K562 (cell line): ENCODE measurements at regions not wholly inside any gene's neighbourhood (a gene's known extent, or its start where the extent isn't known, plus 50 kb on each side); places are given as distances from the start of the nearest gene placed in this dataset.

Source experiments
- ATAC-seq: fragments of 200-7000 bp; cut with Tn5 transposase; 3 replicates; pipeline ENCODE4 v1.9.1; 2020; ENCODE audit warnings: moderate library complexity
- BruUV-seq: library from RNA; stranded (reverse); fragments of 400-500 nt; replicated peaks from 2 replicates; lab custom pipeline; 2021; lab: Mats Ljungman, UMichigan
- CTCF ChIA-PET: fragments of 300-600 bp; formaldehyde crosslinking; extraction: SDS; loops from one replicate; lab custom pipeline; 2021; ENCODE audit warnings: low intra/inter-chr PET ratio; lab: Yijun Ruan, JAX
- POLR2A ChIA-PET: fragments of 300-600, 350-650 bp; sonication (Branson Sonifier 250); formaldehyde crosslinking; extraction: SDS; loops from one replicate; lab custom pipeline; 2021; ENCODE audit warnings: antibody characterized with exemption, inconsistent platforms; lab: Yijun Ruan, JAX
- DNase-seq, 4 experiments: peaks; one replicate each; pipeline versions ENCODE4 v3.0.0 to v3.0.0-alpha.2; 2011 to 2018; ENCODE audit warnings: low spot score in 3 of 4, mixed read lengths in 3 of 4; ENCODE audit errors: extremely low read depth in 1 of 4
- FAIRE-seq: peaks from 2 replicates; lab custom pipeline; 2011; peaks lifted over from hg19 to GRCh38; lab: Jason Lieb, UNC
- H2AFZ ChIP-seq: 2 replicates; pipeline ENCODE4 v1.6.0; 2011; ENCODE audit warnings: low read depth, low read length, control low read depth, inconsistent platforms
- H3K27ac ChIP-seq: fragments of 200-600 bp; 3 replicates; pipeline ENCODE4 v1.8.0; 2011; ENCODE audit warnings: low read depth, mild to moderate bottlenecking, control low read depth, inconsistent platforms, low read length, moderate library complexity, mixed read lengths; ENCODE audit errors: extremely low read depth
- H3K27me3 ChIP-seq, 2 experiments: fragments of 300-600 bp in 1 of 2; 2 replicates in 1 of 2; 3 replicates in 1 of 2; pipeline versions ENCODE4 v1.6.0 to v1.8.0; 2011; ENCODE audit warnings: inconsistent platforms in 2 of 2, low read length in 2 of 2, mild to moderate bottlenecking in 1 of 2, mixed read lengths in 1 of 2, moderate library complexity in 1 of 2; ENCODE audit not compliant: control insufficient read depth in 2 of 2, insufficient read depth in 2 of 2
- H3K36me3 ChIP-seq: fragments of 300-600 bp; 3 replicates; pipeline ENCODE4 v1.8.0; 2011; ENCODE audit warnings: mild to moderate bottlenecking, low read length, inconsistent platforms; ENCODE audit not compliant: control insufficient read depth, insufficient read depth
- H3K4me1 ChIP-seq, 2 experiments: fragments of 200-600 bp in 1 of 2; replicated peaks in 1 of 2; 2 replicates in 1 of 2; 3 replicates in 1 of 2; pipeline versions ENCODE4 v1.5.1 to v1.8.0; 2011; ENCODE audit warnings: inconsistent platforms in 2 of 2, low read length in 2 of 2, mild to moderate bottlenecking in 1 of 2, mixed read lengths in 1 of 2, moderate library complexity in 1 of 2; ENCODE audit not compliant: control insufficient read depth in 2 of 2, insufficient read depth in 2 of 2
- H3K4me2 ChIP-seq: 2 replicates; pipeline ENCODE4 v1.6.1; 2011; ENCODE audit warnings: low read length, control low read depth, inconsistent platforms, mixed read lengths; ENCODE audit not compliant: insufficient read depth
- H3K4me3 ChIP-seq: fragments of 200-600 bp; sonication (generic), shearing (Covaris generic); 2 replicates; pipeline ENCODE4 v1.5.1; 2016; ENCODE audit warnings: control low read depth, inconsistent platforms
- H3K79me2 ChIP-seq: fragments of 200-600 bp; 3 replicates; pipeline ENCODE4 v1.8.0; 2011; ENCODE audit warnings: low read length, inconsistent platforms; ENCODE audit not compliant: control insufficient read depth, insufficient read depth
- H3K9ac ChIP-seq, 2 experiments: 2 replicates each; pipeline versions ENCODE4 v1.6.0 to v1.6.1; 2011; ENCODE audit warnings: low read depth in 2 of 2, low read length in 2 of 2, control low read depth in 1 of 2, inconsistent platforms in 1 of 2, mild to moderate bottlenecking in 1 of 2, mixed read lengths in 1 of 2; ENCODE audit not compliant: insufficient read depth in 1 of 2
- H3K9me1 ChIP-seq: one replicate; pipeline ENCODE4 v1.6.0; 2011; ENCODE audit warnings: inconsistent platforms, mild to moderate bottlenecking, low read length, moderate library complexity; ENCODE audit not compliant: control insufficient read depth, insufficient read depth
- H3K9me3 ChIP-seq: replicated peaks from 2 replicates; pipeline ENCODE4 v1.5.1; 2011; ENCODE audit warnings: low read depth, low read length, inconsistent platforms; ENCODE audit not compliant: control insufficient read depth, insufficient read depth
- H4K20me1 ChIP-seq: replicated peaks from 2 replicates; pipeline ENCODE4 v1.6.1; 2011; ENCODE audit warnings: low read length, inconsistent platforms, mixed read lengths; ENCODE audit not compliant: control insufficient read depth, insufficient read depth
- CTBP1 ChIP-seq: fragments of 450-650 bp; IDR thresholded peaks from 2 replicates; pipeline ENCODE4 v1.6.1; 2016; ENCODE audit warnings: borderline replicate concordance
- DEAF1 ChIP-seq: fragments of 450-650 bp; formaldehyde crosslinking; IDR thresholded peaks from 2 replicates; pipeline ENCODE4 v1.4.0; 2020; ENCODE audit warnings: mild to moderate bottlenecking, moderate library complexity
- NCOA6 ChIP-seq: fragments of 450-650 bp; IDR thresholded peaks from 2 replicates; pipeline ENCODE4 v1.6.1; 2017; ENCODE audit warnings: mild to moderate bottlenecking
- NR3C1 ChIP-seq: sonication (generic); formaldehyde crosslinking; IDR thresholded peaks from 2 replicates; pipeline ENCODE4 v1.8.1; 2022; ENCODE audit warnings: missing genetic modification reagents
- RAD51 ChIP-seq: fragments of 450-650 bp; IDR thresholded peaks from 2 replicates; pipeline ENCODE4 v1.7.1; 2016; ENCODE audit warnings: low read depth, mild to moderate bottlenecking, borderline replicate concordance
- RB1 ChIP-seq: fragments of 450-650 bp; IDR thresholded peaks from 2 replicates; pipeline ENCODE4 v1.6.1; 2017; ENCODE audit warnings: low read depth, mild to moderate bottlenecking
- RBM14 ChIP-seq: fragments of 200-400 bp; formaldehyde crosslinking; IDR thresholded peaks from 2 replicates; pipeline ENCODE4 v1.6.1; 2018; ENCODE audit warnings: low read depth, mild to moderate bottlenecking, low read length, moderate library complexity, borderline replicate concordance; ENCODE audit not compliant: insufficient read depth
- SIN3A ChIP-seq, 2 experiments: fragments of 150-350 bp in 1 of 2; IDR thresholded peaks; 2 replicates each; pipeline ENCODE4 v1.6.1; 2011 to 2016; ENCODE audit warnings: borderline replicate concordance in 2 of 2, low read depth in 2 of 2, low read length in 2 of 2, mild to moderate bottlenecking in 2 of 2, moderate library complexity in 2 of 2; ENCODE audit not compliant: control insufficient read depth in 1 of 2
- TBL1XR1 ChIP-seq, 2 experiments: IDR thresholded peaks; 2 replicates each; pipeline ENCODE4 v1.6.1; 2012; ENCODE audit warnings: improper control_type of control experiment in 2 of 2, low read length in 2 of 2, mild to moderate bottlenecking in 1 of 2
- ZNF121 ChIP-seq: sonication (generic); formaldehyde crosslinking; conservative IDR thresholded peaks from 2 replicates; pipeline ENCODE4 v1.8.0; 2022; ENCODE audit warnings: missing genetic modification reagents
- WGBS: fragments of 100-300 bp; shearing (Covaris generic); methylation state at CpG from one replicate; pipeline ENCODE4 v1.1.6; 2016; ENCODE audit warnings: low coverage, mixed read lengths; ENCODE audit not compliant: insufficient coverage; ENCODE audit errors: missing lambda C conversion rate; 5-methylcytosine and 5-hydroxymethylcytosine counted together
- in situ Hi-C: fragments of 300-500 bp; cut with MboI; formaldehyde crosslinking; loops from 4 replicates; pipeline ENCODE4 v1.15.0; 2018; ENCODE audit warnings: inconsistent platforms, mixed read lengths
- intact Hi-C: fragments of 100-400 bp; cut with micrococcal nuclease; formaldehyde crosslinking; loops from 2 replicates; pipeline ENCODE4 v1.14.2; 2022

- H3K9ac ChIP-seq = no peak overlapping the region
- no peak overlapping the region for H3K4me2 ChIP-seq
- no peak overlapping the region for H3K4me3 ChIP-seq
- ATAC-seq = no peak
- no peak overlapping the region for H2AFZ ChIP-seq
- H3K36me3 ChIP-seq = no peaks in the 10 kb centered on the region
- no peak for TF ChIP-seq SIN3A (IDR thresholded peaks at IDR 0.05; ENCODE audit: borderline replicate concordance in 2 of 2, control insufficient read depth in 1 of 2, low read depth in 2 of 2, low read length in 2 of 2)
- TF ChIP-seq RAD51 = no peak
- TF ChIP-seq NCOA6 = no peak
- no peak for TF ChIP-seq ZNF121 (CRISPR knock-in tag)
- TF ChIP-seq RBM14 = no peak
- no peak for TF ChIP-seq TBL1XR1 (IDR thresholded peaks at IDR 0.05; ENCODE audit: low read length in 2 of 2)
- TF ChIP-seq CTBP1 = no peak
- no peak for TF ChIP-seq DEAF1 (CRISPR knock-in tag)
- no peak for TF ChIP-seq NR3C1 (CRISPR knock-in tag)
- TF ChIP-seq RB1 = no peak
- WGBS = 93% methylated on average over 4 of the region's 5 CpGs
- no TSS peak for BruUV-seq
- intact Hi-C loops = loop anchor here (5.0 kb wide), 1 partner anchor 41 kb away; the partner anchor contains the start of gene RYBP
- no peak for FAIRE-seq
- no peaks in the 10 kb centered on the region for H4K20me1 ChIP-seq
- ChIA-PET CTCF (no interaction called here), POLR2A (no interaction called here)
- peaks cover 4 to 12% of the 10 kb centered on the region in 2 experiments; a peak in 4 of 5 replicates for H3K4me1 ChIP-seq
- no peaks in the 10 kb centered on the region for H3K9me3 ChIP-seq
- H3K27ac ChIP-seq = no peak overlapping the region
- H3K27me3 ChIP-seq = no peaks in the 10 kb centered on the region
- DNase-seq = no peak
- no peaks in the 10 kb centered on the region for H3K9me1 ChIP-seq
- in situ Hi-C loops = no loop called here
- no peaks in the 10 kb centered on the region for H3K79me2 ChIP-seq
Measured at GRCh38 chr3:72488738-72489035, 359.6 kb downstream of the SHQ1 start.
